ENCODE measurements at regions not wholly inside any gene's neighbourhood (a gene's known extent, or its start where the extent isn't known, plus 50 kb on each side); places are given as distances from the start of the nearest gene placed in this dataset.

GRCh38 chr5:162641142-162641813 is 573.7 kb downstream of the GABRG2 start:
- no peak overlapping the region for H3K27ac ChIP-seq (ENCODE audit: low read depth in 2 of 2, low read length in 2 of 2)
- H3K36me3 ChIP-seq (ENCODE audit: control insufficient read depth in 2 of 3, insufficient read depth in 3 of 3, low read length in 3 of 3), result no peaks in the 10 kb centered on the region
- no peaks in the 10 kb centered on the region for H3K9me3 ChIP-seq (ENCODE audit: control insufficient read depth in 2 of 3, insufficient read depth in 1 of 3, low read length in 3 of 3)
- intact Hi-C loops (cut with DNase I), result no loop called here
- no peak overlapping the region for H3K9ac ChIP-seq (ENCODE audit: low read length in 3 of 3)
- no peak for TF ChIP-seq CTCF (IDR thresholded peaks at IDR 0.05; ENCODE audit: borderline replicate concordance, extremely low read depth, insufficient read depth)
- H3K4me1 ChIP-seq (ENCODE audit: control insufficient read depth in 2 of 3, insufficient read depth in 2 of 3, low read depth in 1 of 3, low read length in 3 of 3), result no peaks in the 10 kb centered on the region
- DNase-seq, result no peak
- no peaks in the 10 kb centered on the region for H3K27me3 ChIP-seq (ENCODE audit: control insufficient read depth, insufficient read depth, low read length)
- H3K4me3 ChIP-seq (ENCODE audit: low read length in 3 of 3), result no peak overlapping the region
- FAIRE-seq, result no peak

DNA sequence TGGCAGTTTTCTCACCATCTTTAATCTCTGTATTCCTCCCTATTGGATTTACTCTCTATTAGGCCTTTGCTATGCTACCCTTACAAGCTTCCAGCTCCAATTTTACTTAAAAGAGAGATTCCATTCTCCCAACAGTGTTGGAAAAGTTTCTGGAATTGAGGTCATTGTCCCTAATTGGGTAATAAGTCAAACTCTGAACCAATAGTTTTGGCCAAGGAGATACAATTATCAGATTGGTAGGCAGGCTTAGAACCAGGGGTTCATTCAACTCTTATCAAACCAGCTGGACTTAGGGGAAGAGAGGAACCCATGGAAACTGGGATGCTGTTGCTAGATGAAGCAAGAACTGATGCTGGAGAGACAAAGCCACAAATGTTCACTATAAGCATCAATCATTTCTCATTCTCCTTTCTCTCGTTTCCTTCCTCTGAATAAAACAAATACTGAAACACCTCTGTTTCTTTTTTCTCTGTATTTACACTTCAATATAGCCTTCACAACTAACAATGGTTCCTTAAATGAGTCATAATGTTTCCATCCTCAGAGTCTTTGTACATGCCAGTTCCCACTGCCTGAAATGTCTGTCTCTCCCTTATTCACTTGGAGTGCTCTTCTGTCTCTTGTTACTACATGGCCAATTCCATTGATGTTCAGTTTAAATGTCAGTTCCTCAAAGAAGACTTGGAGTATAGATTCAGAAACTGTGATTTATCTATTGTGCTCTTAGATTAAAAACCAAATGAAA is 587.3 kb downstream of the GABRG2 start:
- Histone ChIP-seq H3K9ac (ENCODE audit: low read length in 3 of 3) (no peak overlapping the region), H3K27ac (ENCODE audit: low read depth in 2 of 2, low read length in 2 of 2) (no peak overlapping the region), H3K9me3 (ENCODE audit: control insufficient read depth in 2 of 3, insufficient read depth in 1 of 3, low read length in 3 of 3) (peaks cover 0 to 3% (median 0%) of the 10 kb centered on the region in 3 donors), H3K4me3 (ENCODE audit: low read length in 3 of 3) (no peak overlapping the region), H3K36me3 (ENCODE audit: control insufficient read depth in 2 of 3, insufficient read depth in 3 of 3, low read length in 3 of 3) (no peaks in the 10 kb centered on the region), H3K4me1 (ENCODE audit: control insufficient read depth in 2 of 3, insufficient read depth in 2 of 3, low read depth in 1 of 3, low read length in 3 of 3) (no peaks in the 10 kb centered on the region), H3K27me3 (ENCODE audit: control insufficient read depth, insufficient read depth, low read length) (no peaks in the 10 kb centered on the region)
- TF ChIP-seq CTCF (IDR thresholded peaks at IDR 0.05; ENCODE audit: borderline replicate concordance, extremely low read depth, insufficient read depth), result no peak
- no peak for DNase-seq
- intact Hi-C loops (cut with DNase I), result no loop called here
- FAIRE-seq, result no peak

GRCh38 chr5:162657076-162657475 is 589.5 kb downstream of the GABRG2 start:
- DNase-seq (no peak), FAIRE-seq (no peak)
- no peaks in the 10 kb centered on the region for H3K9me3 ChIP-seq (ENCODE audit: control insufficient read depth in 2 of 3, insufficient read depth in 1 of 3, low read length in 3 of 3)
- H3K9ac ChIP-seq (ENCODE audit: low read length in 3 of 3), result no peak overlapping the region
- H3K27ac ChIP-seq (ENCODE audit: low read depth in 2 of 2, low read length in 2 of 2), result no peak overlapping the region
- H3K27me3 ChIP-seq (ENCODE audit: control insufficient read depth, insufficient read depth, low read length), result no peaks in the 10 kb centered on the region
- intact Hi-C loops (cut with DNase I), result no loop called here
- no peak for TF ChIP-seq CTCF (IDR thresholded peaks at IDR 0.05; ENCODE audit: borderline replicate concordance, extremely low read depth, insufficient read depth)
- no peaks in the 10 kb centered on the region for H3K36me3 ChIP-seq (ENCODE audit: control insufficient read depth in 2 of 3, insufficient read depth in 3 of 3, low read length in 3 of 3)
- no peaks in the 10 kb centered on the region for H3K4me1 ChIP-seq (ENCODE audit: control insufficient read depth in 2 of 3, insufficient read depth in 2 of 3, low read depth in 1 of 3, low read length in 3 of 3)
- no peak overlapping the region for H3K4me3 ChIP-seq (ENCODE audit: low read length in 3 of 3)

Measured in kidney (tissue), 13 donors.